Dedifferentiated amniotic fluid mesenchymal stem cell (primary cell): ENCODE measurements at regions not wholly inside any gene's neighbourhood (a gene's known extent, or its start where the extent isn't known, plus 50 kb on each side); places are given as distances from the start of the nearest gene placed in this dataset.

Experiments
- DNase-seq: peaks from one replicate; pipeline ENCODE4 v3.0.0-alpha.2; 2016; ENCODE audit errors: extremely low spot score

GRCh38 chr5:148913493-148913892 is 87.1 kb downstream of the ADRB2 start:
- no peak for DNase-seq

- peak; percentile 62 for DNase-seq
Observed at GRCh38 chr5:148913985-148914431, 87.6 kb downstream of the ADRB2 start.

GRCh38 chr5:148915224-148915817 is 88.9 kb downstream of the ADRB2 start:
- no peak for DNase-seq

- no peak for DNase-seq
Observed at GRCh38 chr5:148920646-148921288, 94.4 kb downstream of the ADRB2 start.

GRCh38 chr5:148921350-148921749 is 94.9 kb downstream of the ADRB2 start:
- no peak for DNase-seq

- no peak for DNase-seq
Observed at GRCh38 chr5:148922606-148923005, 96.2 kb downstream of the ADRB2 start.

GRCh38 chr5:148923023-148923422 is 96.6 kb downstream of the ADRB2 start:
- DNase-seq: no peak

- DNase-seq: no peak
Observed at GRCh38 chr5:148924817-148925216, 98.4 kb downstream of the ADRB2 start.

- DNase-seq: no peak
Observed at GRCh38 chr5:148926207-148926606, 99.8 kb downstream of the ADRB2 start.

GRCh38 chr5:148927307-148927946 is 101.0 kb downstream of the ADRB2 start:
- no peak for DNase-seq

- DNase-seq: no peak
Observed at GRCh38 chr5:148928141-148928540, 101.7 kb downstream of the ADRB2 start.

- DNase-seq: no peak
Observed at GRCh38 chr5:148931453-148932057, 105.1 kb downstream of the ADRB2 start.

GRCh38 chr5:148932355-148932935 is 106.0 kb downstream of the ADRB2 start:
- DNase-seq: no peak

- DNase-seq: no peak
Observed at GRCh38 chr5:148933903-148934432, 107.6 kb downstream of the ADRB2 start.

GRCh38 chr5:148934895-148935400 is 108.5 kb downstream of the ADRB2 start:
- DNase-seq: no peak

GRCh38 chr5:148937239-148937638 is 110.8 kb downstream of the ADRB2 start:
- DNase-seq: no peak

- no peak for DNase-seq
Observed at GRCh38 chr5:148937830-148938521, 111.6 kb downstream of the ADRB2 start.

- DNase-seq: no peak
Observed at GRCh38 chr5:148938522-148938882, 112.1 kb downstream of the ADRB2 start.

- DNase-seq: no peak
Observed at GRCh38 chr5:148939676-148940075, 113.3 kb downstream of the ADRB2 start.

- no peak for DNase-seq
Observed at GRCh38 chr5:148941810-148942209, 115.4 kb downstream of the ADRB2 start.

- no peak for DNase-seq
Observed at GRCh38 chr5:148949841-148950470, 112.9 kb downstream of the SH3TC2 start.
